ENCODE measurements at regions not wholly inside any gene's neighbourhood (a gene's known extent, or its start where the extent isn't known, plus 50 kb on each side); places are given as distances from the start of the nearest gene placed in this dataset.

DNA sequence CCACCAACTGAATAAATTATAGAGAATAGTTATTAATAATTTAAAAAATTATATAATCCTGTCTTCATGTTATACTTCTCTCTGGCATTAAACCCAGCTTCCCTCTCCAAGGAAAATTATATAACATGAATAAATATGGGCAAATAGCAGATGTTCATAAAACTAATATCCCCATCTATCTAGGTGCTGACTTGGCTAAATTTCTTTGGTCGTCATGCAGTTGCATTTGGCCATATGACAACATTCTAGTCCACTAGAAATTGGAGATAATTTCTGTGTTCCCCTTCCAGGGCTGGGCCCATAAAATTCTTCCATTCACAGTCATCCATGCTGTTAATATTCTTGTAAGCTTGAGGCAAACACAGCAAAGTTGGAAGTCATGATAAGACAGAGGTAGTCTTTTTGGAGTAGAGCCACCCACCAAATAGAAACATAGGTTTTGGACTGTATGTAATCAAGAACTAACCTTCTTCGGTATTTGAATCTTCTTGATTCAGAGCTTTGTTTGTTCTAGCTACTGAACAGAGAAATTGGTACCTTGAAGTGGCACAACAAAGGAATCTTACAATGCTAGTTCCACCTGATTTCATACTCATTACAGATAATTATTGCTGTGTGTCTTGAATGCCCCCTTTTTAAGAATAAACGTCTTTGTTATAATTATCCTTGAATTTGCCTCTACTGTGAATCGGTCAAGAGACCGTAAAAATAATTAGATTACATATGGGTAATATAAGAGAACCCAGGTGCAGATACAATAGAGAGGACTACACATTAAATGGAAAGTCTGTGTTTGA, 678.5 kb upstream of the PCDH20 start:
- H3K4me3 ChIP-seq (ENCODE audit: low read depth, low read length): no peak overlapping the region
- CTCF ChIA-PET: no interaction called here
- POLR2A ChIA-PET: no interaction called here
- DNase-seq (ENCODE audit: low read depth, low spot score): no peak
- TF ChIP-seq, protein P1, sequence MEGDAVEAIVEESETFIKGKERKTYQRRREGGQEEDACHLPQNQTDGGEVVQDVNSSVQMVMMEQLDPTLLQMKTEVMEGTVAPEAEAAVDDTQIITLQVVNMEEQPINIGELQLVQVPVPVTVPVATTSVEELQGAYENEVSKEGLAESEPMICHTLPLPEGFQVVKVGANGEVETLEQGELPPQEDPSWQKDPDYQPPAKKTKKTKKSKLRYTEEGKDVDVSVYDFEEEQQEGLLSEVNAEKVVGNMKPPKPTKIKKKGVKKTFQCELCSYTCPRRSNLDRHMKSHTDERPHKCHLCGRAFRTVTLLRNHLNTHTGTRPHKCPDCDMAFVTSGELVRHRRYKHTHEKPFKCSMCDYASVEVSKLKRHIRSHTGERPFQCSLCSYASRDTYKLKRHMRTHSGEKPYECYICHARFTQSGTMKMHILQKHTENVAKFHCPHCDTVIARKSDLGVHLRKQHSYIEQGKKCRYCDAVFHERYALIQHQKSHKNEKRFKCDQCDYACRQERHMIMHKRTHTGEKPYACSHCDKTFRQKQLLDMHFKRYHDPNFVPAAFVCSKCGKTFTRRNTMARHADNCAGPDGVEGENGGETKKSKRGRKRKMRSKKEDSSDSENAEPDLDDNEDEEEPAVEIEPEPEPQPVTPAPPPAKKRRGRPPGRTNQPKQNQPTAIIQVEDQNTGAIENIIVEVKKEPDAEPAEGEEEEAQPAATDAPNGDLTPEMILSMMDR (IDR thresholded peaks at IDR 0.05; ENCODE audit: insufficient read depth, low read length, missing control alignments): no peak

DNA sequence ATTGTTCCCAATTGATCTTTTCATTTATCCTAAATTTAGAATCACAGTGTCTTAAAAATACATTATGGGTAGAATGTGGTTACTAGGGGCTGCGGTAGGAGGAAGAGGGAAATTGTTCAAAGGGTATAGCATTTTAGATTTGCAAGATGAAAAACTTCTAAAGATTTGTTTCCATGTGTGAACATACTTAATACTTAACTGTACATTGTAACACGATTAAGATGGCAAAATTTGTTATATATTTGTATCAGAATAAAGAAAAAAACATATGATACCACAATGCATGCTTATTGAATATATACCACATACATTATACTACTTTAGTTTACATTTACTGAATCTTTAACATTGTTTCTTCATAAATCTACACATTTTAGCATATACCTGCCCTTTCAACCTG, 677.3 kb upstream of the PCDH20 start:
- ChIA-PET CTCF (no interaction called here), POLR2A (no interaction called here)
- H3K4me3 ChIP-seq (ENCODE audit: low read depth, low read length): no peak overlapping the region
- DNase-seq (ENCODE audit: low read depth, low spot score): no peak
- TF ChIP-seq, protein P1 (IDR thresholded peaks at IDR 0.05; ENCODE audit: insufficient read depth, low read length, missing control alignments): no peak

DNA sequence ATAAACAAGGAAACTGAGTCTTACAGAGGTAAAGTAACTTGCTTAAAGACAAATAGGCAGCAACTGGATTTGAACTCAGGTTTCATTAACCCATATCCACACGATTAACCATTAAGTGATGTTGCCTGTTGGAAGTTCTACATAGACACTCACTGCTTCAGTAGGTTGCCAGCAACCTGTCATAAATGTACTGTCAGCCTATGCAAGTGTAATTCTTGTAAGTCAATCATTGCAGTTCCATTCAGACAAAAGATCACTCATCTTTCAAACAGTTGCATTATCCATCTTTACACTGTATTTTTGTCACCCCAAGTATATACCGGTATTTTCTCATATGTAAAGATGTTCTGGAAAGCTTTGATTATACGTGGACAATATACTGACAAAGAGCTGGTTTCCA, 676.9 kb upstream of the PCDH20 start:
- TF ChIP-seq, protein P1 (IDR thresholded peaks at IDR 0.05; ENCODE audit: insufficient read depth, low read length, missing control alignments): no peak
- POLR2A ChIA-PET: no interaction called here
- DNase-seq (ENCODE audit: low read depth, low spot score): no peak
- CTCF ChIA-PET: no interaction called here
- no peak overlapping the region for H3K4me3 ChIP-seq (ENCODE audit: low read depth, low read length)

DNA sequence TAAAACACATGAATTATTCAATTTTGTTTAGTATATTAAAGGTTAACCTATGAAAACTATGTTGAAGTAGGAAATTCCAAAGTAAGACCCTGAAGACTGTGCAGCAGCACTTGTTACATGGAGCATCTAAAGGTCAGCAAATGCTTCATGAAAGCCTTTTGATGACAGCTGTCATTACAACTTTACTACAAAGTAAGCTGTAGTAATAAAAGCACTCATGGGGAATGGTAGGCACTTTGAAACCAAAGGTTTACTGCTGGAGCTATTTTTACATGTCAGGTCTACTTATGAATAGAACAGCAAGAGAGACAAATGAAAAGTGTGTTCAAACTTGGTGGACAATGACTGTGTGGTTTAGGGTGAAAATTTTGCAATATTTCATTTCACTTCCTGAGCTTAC, 672.5 kb upstream of the PCDH20 start:
- DNase-seq (ENCODE audit: low read depth, low spot score): no peak
- H3K4me3 ChIP-seq (ENCODE audit: low read depth, low read length): no peak overlapping the region
- POLR2A ChIA-PET: no interaction called here
- TF ChIP-seq, protein P1 (IDR thresholded peaks at IDR 0.05; ENCODE audit: insufficient read depth, low read length, missing control alignments): no peak
- CTCF ChIA-PET: no interaction called here

DNA sequence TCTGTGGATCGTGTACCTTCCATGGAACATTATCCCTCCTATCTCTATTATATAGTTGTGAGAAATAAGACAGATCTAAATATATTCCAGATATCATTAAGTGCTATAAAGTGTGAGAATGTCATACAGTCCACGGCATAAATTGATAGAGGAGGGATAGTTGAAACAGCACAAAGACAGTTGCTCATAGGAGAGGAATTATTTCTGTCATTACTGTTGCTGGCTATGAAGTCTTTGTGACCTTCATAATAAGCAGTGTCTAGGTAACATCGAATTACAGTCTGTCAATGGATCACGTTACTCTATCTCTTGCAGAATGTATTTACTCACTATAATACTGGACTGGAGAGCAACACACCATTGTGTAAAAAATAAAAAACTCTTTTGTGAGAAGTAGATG, 671.5 kb upstream of the PCDH20 start:
- POLR2A ChIA-PET: no interaction called here
- DNase-seq (ENCODE audit: low read depth, low spot score): no peak
- TF ChIP-seq, protein P1 (IDR thresholded peaks at IDR 0.05; ENCODE audit: insufficient read depth, low read length, missing control alignments): no peak
- H3K4me3 ChIP-seq (ENCODE audit: low read depth, low read length): no peak overlapping the region
- CTCF ChIA-PET: no interaction called here

DNA sequence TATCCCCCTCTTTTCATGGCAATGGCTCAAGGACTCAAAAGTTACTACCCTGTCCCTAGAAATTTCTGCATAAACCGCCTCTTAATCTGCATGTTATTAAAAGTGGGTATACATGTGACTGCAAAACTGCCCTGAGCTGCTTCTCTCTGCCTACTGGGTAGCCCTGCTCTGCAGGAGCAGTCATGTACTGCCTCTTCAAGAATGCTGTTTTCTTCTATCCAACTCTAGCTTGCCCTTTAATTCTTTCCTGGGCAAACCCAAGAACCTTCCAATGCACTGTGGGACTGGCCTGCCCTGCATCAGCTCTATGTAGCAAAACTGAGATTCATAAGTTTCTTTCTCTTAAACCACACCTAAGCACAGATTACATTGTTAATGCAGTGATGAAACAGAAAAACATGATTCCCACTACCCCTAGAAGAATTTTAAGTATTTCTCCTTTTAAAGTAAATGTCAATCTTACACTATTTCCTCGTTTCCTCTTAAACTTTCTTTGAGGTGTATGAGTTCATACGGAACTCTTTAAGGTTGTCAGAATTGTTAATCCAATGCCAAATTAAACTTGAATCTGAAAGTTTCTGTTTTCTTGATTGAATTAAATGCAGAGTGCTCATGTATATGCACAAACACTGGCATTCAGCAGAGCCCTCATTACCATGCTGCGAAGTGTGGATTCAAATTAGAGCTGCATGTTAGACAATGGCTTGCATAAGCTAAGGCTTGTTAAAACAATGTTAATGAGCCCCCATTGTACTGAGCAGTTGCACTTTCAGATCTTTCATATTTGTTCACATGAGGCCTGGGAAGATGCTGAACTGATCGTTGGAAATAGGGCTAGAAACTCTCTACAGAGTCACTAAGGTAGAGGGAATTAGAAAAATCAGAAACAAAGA, 669.9 kb upstream of the PCDH20 start:
- no peak overlapping the region for H3K4me3 ChIP-seq (ENCODE audit: low read depth, low read length)
- DNase-seq (ENCODE audit: low read depth, low spot score): no peak
- POLR2A ChIA-PET: no interaction called here
- CTCF ChIA-PET: no interaction called here
- TF ChIP-seq, protein P1 (IDR thresholded peaks at IDR 0.05; ENCODE audit: insufficient read depth, low read length, missing control alignments): no peak
